ENCODE measurements at regions not wholly inside any gene's neighbourhood (a gene's known extent, or its start where the extent isn't known, plus 50 kb on each side); places are given as distances from the start of the nearest gene placed in this dataset.
"Not testable (repeated sequence)": the region's sequence is repeated elsewhere in the genome, so short reads cannot be mapped to it uniquely, and the experiment has no call there.

- TF ChIP-seq CTCF (IDR thresholded peaks at IDR 0.05), result no peak
These were observed 78.2 kb upstream of the MON1B start for GRCh38 chr16:77112746-77113145.

GRCh38 chr16:77113835-77114234 is 77.2 kb upstream of the MON1B start:
- Mint-ChIP-seq H3K9me3 (no peaks in the 10 kb centered on the region), H3K4me3 (no peak overlapping the region), H3K27me3 (peaks cover 2% of the 10 kb centered on the region), H3K36me3 (ENCODE audit: low read depth) (no peaks in the 10 kb centered on the region), H3K4me1 (no peaks in the 10 kb centered on the region), H3K27ac (no peak overlapping the region)
- no peak for TF ChIP-seq CTCF (IDR thresholded peaks at IDR 0.05)
- ATAC-seq (ENCODE audit: low read depth) (no peak), DNase-seq (no peak)
- intact Hi-C loops (cut with micrococcal nuclease), result no loop called here
- ChIA-PET CTCF (no interaction called here), POLR2A (no interaction called here)

More at GRCh38 chr16:77112746-77113145, 78.2 kb upstream of the MON1B start:
- ATAC-seq (ENCODE audit: low read depth) (no peak), DNase-seq (no peak)
- ChIA-PET POLR2A (no interaction called here), CTCF (no interaction called here)
- Mint-ChIP-seq H3K36me3 (ENCODE audit: low read depth) (no peaks in the 10 kb centered on the region), H3K4me3 (no peak overlapping the region), H3K27me3 (no peaks in the 10 kb centered on the region), H3K4me1 (no peaks in the 10 kb centered on the region), H3K27ac (no peak overlapping the region), H3K9me3 (no peaks in the 10 kb centered on the region)
- intact Hi-C loops (cut with micrococcal nuclease), result no loop called here

GRCh38 chr16:77114361-77114760 is 76.6 kb upstream of the MON1B start:
- H3K36me3 Mint-ChIP-seq (ENCODE audit: low read depth); H3K9me3 Mint-ChIP-seq; DNase-seq; ATAC-seq (ENCODE audit: low read depth); intact Hi-C loops (cut with micrococcal nuclease); H3K4me1 Mint-ChIP-seq; H3K4me3 Mint-ChIP-seq; H3K27ac Mint-ChIP-seq; CTCF ChIA-PET; POLR2A ChIA-PET; H3K27me3 Mint-ChIP-seq: not testable (repeated sequence)

GRCh38 chr16:77116856-77117255 is 74.1 kb upstream of the MON1B start:
- H3K4me3 Mint-ChIP-seq, result no peak overlapping the region
- no peaks in the 10 kb centered on the region for H3K9me3 Mint-ChIP-seq
- CTCF ChIA-PET, result no interaction called here
- ATAC-seq (ENCODE audit: low read depth) (no peak), DNase-seq (no peak)
- peaks cover 2% of the 10 kb centered on the region for H3K27me3 Mint-ChIP-seq
- intact Hi-C loops (cut with micrococcal nuclease), result no loop called here
- H3K27ac Mint-ChIP-seq, result no peak overlapping the region
- H3K36me3 Mint-ChIP-seq (ENCODE audit: low read depth), result no peaks in the 10 kb centered on the region
- TF ChIP-seq CTCF (IDR thresholded peaks at IDR 0.05), result no peak
- POLR2A ChIA-PET, result no interaction called here
- no peaks in the 10 kb centered on the region for H3K4me1 Mint-ChIP-seq

GRCh38 chr16:77117707-77118106 is 73.3 kb upstream of the MON1B start:
- H3K36me3 Mint-ChIP-seq (ENCODE audit: low read depth), result no peaks in the 10 kb centered on the region
- no peak for ATAC-seq (ENCODE audit: low read depth)

More at GRCh38 chr16:77117707-77118106, 73.3 kb upstream of the MON1B start:
- DNase-seq, result no peak
- Mint-ChIP-seq H3K9me3 (no peaks in the 10 kb centered on the region), H3K4me1 (no peaks in the 10 kb centered on the region), H3K4me3 (no peak overlapping the region), H3K27me3 (peaks cover 2% of the 10 kb centered on the region), H3K27ac (no peak overlapping the region)
- ChIA-PET CTCF (no interaction called here), POLR2A (no interaction called here)
- intact Hi-C loops (cut with micrococcal nuclease), result no loop called here
- TF ChIP-seq CTCF (IDR thresholded peaks at IDR 0.05), result no peak

Measured in activated B cell treated with CpG ODN at 0.5 μM for 24 hours (primary cell).